Activated CD4-positive, CD25-positive, alpha-beta regulatory T cell (primary cell): ENCODE measurements at regions not wholly inside any gene's neighbourhood (a gene's known extent, or its start where the extent isn't known, plus 50 kb on each side); places are given as distances from the start of the nearest gene placed in this dataset.

Experiments
- DNase-seq, 4 experiments: peaks; one replicate each; lab custom pipeline; 2025; lab: John Stamatoyannopoulos, UW

GRCh38 chr6:139514819-139515218 lies 140.4 kb upstream of the CITED2 start:
- DNase-seq = no peak

- DNase-seq = no peak
Measured at GRCh38 chr6:139510040-139510790, 135.8 kb upstream of the CITED2 start.

GRCh38 chr6:139509167-139509566 lies 134.7 kb upstream of the CITED2 start:
- no peak for DNase-seq

- no peak for DNase-seq
Measured at GRCh38 chr6:139508576-139508975, 134.1 kb upstream of the CITED2 start.

GRCh38 chr6:139508023-139508422 lies 133.6 kb upstream of the CITED2 start:
- no peak for DNase-seq

GRCh38 chr6:139500977-139501376 lies 126.5 kb upstream of the CITED2 start:
- no peak for DNase-seq

GRCh38 chr6:139498715-139499114 lies 124.3 kb upstream of the CITED2 start:
- no peak for DNase-seq

GRCh38 chr6:139497345-139497961 lies 123.0 kb upstream of the CITED2 start:
- no peak for DNase-seq

- DNase-seq = no peak
Measured at GRCh38 chr6:139496654-139497344, 122.4 kb upstream of the CITED2 start.

GRCh38 chr6:139494376-139494990 lies 120.0 kb upstream of the CITED2 start:
- DNase-seq = no peak

- no peak for DNase-seq
Measured at GRCh38 chr6:139490482-139490881, 116.0 kb upstream of the CITED2 start.

- no peak for DNase-seq
Measured at GRCh38 chr6:139486476-139486799, 112.0 kb upstream of the CITED2 start.

GRCh38 chr6:139485742-139486475 lies 111.5 kb upstream of the CITED2 start:
- DNase-seq = no peak

- DNase-seq = no peak
Measured at GRCh38 chr6:139485185-139485584, 110.7 kb upstream of the CITED2 start.

- DNase-seq = no peak
Measured at GRCh38 chr6:139483079-139483478, 108.6 kb upstream of the CITED2 start.

- DNase-seq = no peak
Measured at GRCh38 chr6:139482287-139482686, 107.8 kb upstream of the CITED2 start.

GRCh38 chr6:139480356-139481165 lies 106.1 kb upstream of the CITED2 start:
- no peak for DNase-seq

GRCh38 chr6:139479433-139480222 lies 105.2 kb upstream of the CITED2 start:
- no peak for DNase-seq

- no peak for DNase-seq
Measured at GRCh38 chr6:139475646-139476045, 101.2 kb upstream of the CITED2 start.

- DNase-seq = no peak
Measured at GRCh38 chr6:139475241-139475640, 100.8 kb upstream of the CITED2 start.
